ENCODE measurements at regions not wholly inside any gene's neighbourhood (a gene's known extent, or its start where the extent isn't known, plus 50 kb on each side); places are given as distances from the start of the nearest gene placed in this dataset.
"Not testable (repeated sequence)": the region's sequence is repeated elsewhere in the genome, so short reads cannot be mapped to it uniquely, and the experiment has no call there.

GRCh38 chr5:131001507-131001906 is 163.5 kb downstream of the HINT1 start:
- Histone ChIP-seq H3K9me3 (ENCODE audit: control insufficient read depth, insufficient read depth, low read length) (no peaks in the 10 kb centered on the region), H3K4me3 (ENCODE audit: low read length) (no peak overlapping the region), H3K36me3 (ENCODE audit: control insufficient read depth, insufficient read depth, low read length) (no peaks in the 10 kb centered on the region), H3K4me1 (ENCODE audit: control insufficient read depth, insufficient read depth, low read length) (no peaks in the 10 kb centered on the region; the same call in 1 of the 2 replicates), H3K27me3 (ENCODE audit: control insufficient read depth, insufficient read depth, low read length) (no peaks in the 10 kb centered on the region), H3K27ac (ENCODE audit: low read length) (no peak overlapping the region)
- no peak for DNase-seq (ENCODE audit: low read depth, low spot score)
- WGBS (ENCODE audit: insufficient coverage, insufficient read length) = no CpG with 5 or more reads among the region's 1 CpG

- H3K9me3 ChIP-seq (ENCODE audit: control insufficient read depth, insufficient read depth, low read length) = no peaks in the 10 kb centered on the region
- no peak for DNase-seq (ENCODE audit: low read depth, low spot score)
- no peaks in the 10 kb centered on the region; the same call in 1 of the 2 replicates for H3K4me1 ChIP-seq (ENCODE audit: control insufficient read depth, insufficient read depth, low read length)
- no peak overlapping the region for H3K4me3 ChIP-seq (ENCODE audit: low read length)
- no peaks in the 10 kb centered on the region for H3K27me3 ChIP-seq (ENCODE audit: control insufficient read depth, insufficient read depth, low read length)
- no peak overlapping the region for H3K27ac ChIP-seq (ENCODE audit: low read length)
- no peaks in the 10 kb centered on the region for H3K36me3 ChIP-seq (ENCODE audit: control insufficient read depth, insufficient read depth, low read length)
Observed at GRCh38 chr5:131000289-131000688, 164.8 kb downstream of the HINT1 start.

- not testable (repeated sequence) for H3K4me3 ChIP-seq (ENCODE audit: low read length); DNase-seq (ENCODE audit: low read depth, low spot score)
Observed at GRCh38 chr5:130996720-130997119, 168.3 kb downstream of the HINT1 start.

GRCh38 chr5:130995851-130996250 is 169.2 kb downstream of the HINT1 start:
- no CpG with 5 or more reads among the region's 23 CpGs for WGBS (ENCODE audit: insufficient coverage, insufficient read length)
- DNase-seq (ENCODE audit: low read depth, low spot score) = no peak
- H3K4me3 ChIP-seq (ENCODE audit: low read length) = no peak overlapping the region
- H3K4me1 ChIP-seq (ENCODE audit: control insufficient read depth, insufficient read depth, low read length) = no peaks in the 10 kb centered on the region; the same call in 1 of the 2 replicates
- H3K27me3 ChIP-seq (ENCODE audit: control insufficient read depth, insufficient read depth, low read length) = no peaks in the 10 kb centered on the region
- H3K36me3 ChIP-seq (ENCODE audit: control insufficient read depth, insufficient read depth, low read length) = no peaks in the 10 kb centered on the region
- H3K9me3 ChIP-seq (ENCODE audit: control insufficient read depth, insufficient read depth, low read length) = no peaks in the 10 kb centered on the region
- no peak overlapping the region for H3K27ac ChIP-seq (ENCODE audit: low read length)

More at GRCh38 chr5:130996720-130997119, 168.3 kb downstream of the HINT1 start:
- not testable (repeated sequence) for H3K27me3 ChIP-seq (ENCODE audit: control insufficient read depth, insufficient read depth, low read length); H3K27ac ChIP-seq (ENCODE audit: low read length); H3K9me3 ChIP-seq (ENCODE audit: control insufficient read depth, insufficient read depth, low read length); H3K36me3 ChIP-seq (ENCODE audit: control insufficient read depth, insufficient read depth, low read length); H3K4me1 ChIP-seq (ENCODE audit: control insufficient read depth, insufficient read depth, low read length)

GRCh38 chr5:130995254-130995515 is 169.9 kb downstream of the HINT1 start:
- H3K4me1 ChIP-seq (ENCODE audit: control insufficient read depth, insufficient read depth, low read length) = no peaks in the 10 kb centered on the region
- no peak overlapping the region for H3K4me3 ChIP-seq (ENCODE audit: low read length)
- WGBS (ENCODE audit: insufficient coverage, insufficient read length) = no CpG with 5 or more reads among the region's 16 CpGs
- no peak for DNase-seq (ENCODE audit: low read depth, low spot score)
- no peaks in the 10 kb centered on the region for H3K36me3 ChIP-seq (ENCODE audit: control insufficient read depth, insufficient read depth, low read length)
- no peaks in the 10 kb centered on the region for H3K27me3 ChIP-seq (ENCODE audit: control insufficient read depth, insufficient read depth, low read length)
- no peak overlapping the region for H3K27ac ChIP-seq (ENCODE audit: low read length)
- no peaks in the 10 kb centered on the region for H3K9me3 ChIP-seq (ENCODE audit: control insufficient read depth, insufficient read depth, low read length)

GRCh38 chr5:130994496-130995253 is 170.4 kb downstream of the HINT1 start:
- Histone ChIP-seq H3K4me1 (ENCODE audit: control insufficient read depth, insufficient read depth, low read length) (no peaks in the 10 kb centered on the region), H3K36me3 (ENCODE audit: control insufficient read depth, insufficient read depth, low read length) (no peaks in the 10 kb centered on the region), H3K27me3 (ENCODE audit: control insufficient read depth, insufficient read depth, low read length) (no peaks in the 10 kb centered on the region), H3K9me3 (ENCODE audit: control insufficient read depth, insufficient read depth, low read length) (no peaks in the 10 kb centered on the region), H3K4me3 (ENCODE audit: low read length) (no peak overlapping the region), H3K27ac (ENCODE audit: low read length) (no peak overlapping the region)
- no CpG with 5 or more reads among the region's 40 CpGs for WGBS (ENCODE audit: insufficient coverage, insufficient read length)
- no peak for DNase-seq (ENCODE audit: low read depth, low spot score)

- Histone ChIP-seq H3K4me3 (ENCODE audit: low read length) (no peak overlapping the region), H3K27me3 (ENCODE audit: control insufficient read depth, insufficient read depth, low read length) (no peaks in the 10 kb centered on the region), H3K27ac (ENCODE audit: low read length) (no peak overlapping the region), H3K36me3 (ENCODE audit: control insufficient read depth, insufficient read depth, low read length) (no peaks in the 10 kb centered on the region), H3K4me1 (ENCODE audit: control insufficient read depth, insufficient read depth, low read length) (no peaks in the 10 kb centered on the region), H3K9me3 (ENCODE audit: control insufficient read depth, insufficient read depth, low read length) (no peaks in the 10 kb centered on the region)
- no CpG with 5 or more reads among the region's 1 CpG for WGBS (ENCODE audit: insufficient coverage, insufficient read length)
- no peak for DNase-seq (ENCODE audit: low read depth, low spot score)
Observed at GRCh38 chr5:130992621-130993020, 172.4 kb downstream of the HINT1 start.

GRCh38 chr5:130992095-130992494 is 173.0 kb downstream of the HINT1 start:
- no peak for DNase-seq (ENCODE audit: low read depth, low spot score)
- H3K4me1 ChIP-seq (ENCODE audit: control insufficient read depth, insufficient read depth, low read length) = no peaks in the 10 kb centered on the region
- no peaks in the 10 kb centered on the region for H3K36me3 ChIP-seq (ENCODE audit: control insufficient read depth, insufficient read depth, low read length)
- no peaks in the 10 kb centered on the region for H3K27me3 ChIP-seq (ENCODE audit: control insufficient read depth, insufficient read depth, low read length)
- no peaks in the 10 kb centered on the region for H3K9me3 ChIP-seq (ENCODE audit: control insufficient read depth, insufficient read depth, low read length)
- H3K4me3 ChIP-seq (ENCODE audit: low read length) = no peak overlapping the region
- H3K27ac ChIP-seq (ENCODE audit: low read length) = no peak overlapping the region
- WGBS (ENCODE audit: insufficient coverage, insufficient read length) = no CpG with 5 or more reads among the region's 4 CpGs

GRCh38 chr5:130985776-130986175 is 179.3 kb downstream of the HINT1 start:
- no CpG with 5 or more reads among the region's 2 CpGs for WGBS (ENCODE audit: insufficient coverage, insufficient read length)
- Histone ChIP-seq H3K36me3 (ENCODE audit: control insufficient read depth, insufficient read depth, low read length) (no peaks in the 10 kb centered on the region), H3K4me1 (ENCODE audit: control insufficient read depth, insufficient read depth, low read length) (no peaks in the 10 kb centered on the region), H3K9me3 (ENCODE audit: control insufficient read depth, insufficient read depth, low read length) (no peaks in the 10 kb centered on the region), H3K4me3 (ENCODE audit: low read length) (no peak overlapping the region), H3K27me3 (ENCODE audit: control insufficient read depth, insufficient read depth, low read length) (no peaks in the 10 kb centered on the region), H3K27ac (ENCODE audit: low read length) (no peak overlapping the region)
- no peak for DNase-seq (ENCODE audit: low read depth, low spot score)

GRCh38 chr5:130981663-130982062 is 183.4 kb downstream of the HINT1 start:
- no peaks in the 10 kb centered on the region for H3K4me1 ChIP-seq (ENCODE audit: control insufficient read depth, insufficient read depth, low read length)
- H3K4me3 ChIP-seq (ENCODE audit: low read length) = no peak overlapping the region
- no peaks in the 10 kb centered on the region for H3K9me3 ChIP-seq (ENCODE audit: control insufficient read depth, insufficient read depth, low read length)
- no peak overlapping the region for H3K27ac ChIP-seq (ENCODE audit: low read length)
- no CpG with 5 or more reads among the region's 5 CpGs for WGBS (ENCODE audit: insufficient coverage, insufficient read length)
- no peaks in the 10 kb centered on the region for H3K36me3 ChIP-seq (ENCODE audit: control insufficient read depth, insufficient read depth, low read length)
- DNase-seq (ENCODE audit: low read depth, low spot score) = no peak
- H3K27me3 ChIP-seq (ENCODE audit: control insufficient read depth, insufficient read depth, low read length) = no peaks in the 10 kb centered on the region

GRCh38 chr5:130978475-130978874 is 186.6 kb downstream of the HINT1 start:
- Histone ChIP-seq H3K36me3 (ENCODE audit: control insufficient read depth, insufficient read depth, low read length) (no peaks in the 10 kb centered on the region), H3K27me3 (ENCODE audit: control insufficient read depth, insufficient read depth, low read length) (no peaks in the 10 kb centered on the region), H3K4me3 (ENCODE audit: low read length) (no peak overlapping the region), H3K9me3 (ENCODE audit: control insufficient read depth, insufficient read depth, low read length) (no peaks in the 10 kb centered on the region), H3K27ac (ENCODE audit: low read length) (no peak overlapping the region), H3K4me1 (ENCODE audit: control insufficient read depth, insufficient read depth, low read length) (no peaks in the 10 kb centered on the region)
- DNase-seq (ENCODE audit: low read depth, low spot score) = no peak
- WGBS (ENCODE audit: insufficient coverage, insufficient read length) = no CpG with 5 or more reads among the region's 4 CpGs
